ENCODE measurements at regions not wholly inside any gene's neighbourhood (a gene's known extent, or its start where the extent isn't known, plus 50 kb on each side); places are given as distances from the start of the nearest gene placed in this dataset.
A peak's percentile ranks its signal among the peaks of the same experiment; 100 is the strongest.

DNA sequence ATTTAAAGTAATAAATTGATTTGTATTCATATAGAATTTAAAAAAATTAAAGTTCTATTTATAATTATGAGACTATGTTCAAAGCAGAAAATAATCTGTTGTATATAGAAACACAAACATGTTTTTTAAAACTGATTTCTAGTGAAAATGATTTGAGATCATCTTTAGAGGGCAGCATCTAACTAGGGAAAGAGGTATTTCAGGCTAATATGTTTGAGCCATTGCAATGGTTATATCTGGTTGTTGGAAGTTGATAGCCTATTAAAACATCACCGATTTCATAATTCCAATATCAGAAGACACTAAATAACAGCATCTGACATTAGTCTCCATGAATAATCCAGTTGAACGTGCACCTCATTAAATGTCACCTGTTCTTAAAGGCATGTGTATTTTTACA is 79.8 kb upstream of the SLITRK6 start:
- Histone ChIP-seq H3K4me2 (ENCODE audit: control insufficient read depth, extremely low read depth, insufficient read depth, low read depth, low read length) (no peak overlapping the region), H3K4me3 (ENCODE audit: control insufficient read depth in 2 of 3, extremely low read depth in 1 of 3, insufficient read depth in 2 of 3, low read depth in 1 of 3, low read length in 3 of 3) (no peak overlapping the region), H3K36me3 (ENCODE audit: control insufficient read depth in 2 of 2, extremely low read depth in 1 of 2, insufficient read depth in 2 of 2, low read length in 2 of 2) (no peaks in the 10 kb centered on the region), H3K79me2 (ENCODE audit: control insufficient read depth, insufficient read depth, low read length) (no peaks in the 10 kb centered on the region), H4K20me1 (ENCODE audit: control insufficient read depth, extremely low read depth, insufficient read depth, low read length) (no peaks in the 10 kb centered on the region), H3K4me1 (ENCODE audit: control insufficient read depth, extremely low read depth, insufficient read depth, low read length) (no peaks in the 10 kb centered on the region), H3K27ac (ENCODE audit: control insufficient read depth, insufficient read depth, low read length) (no peak overlapping the region), H3K9me1 (ENCODE audit: control insufficient read depth, extremely low read depth, insufficient read depth, low read length) (no peaks in the 10 kb centered on the region), H3K9me3 (ENCODE audit: control insufficient read depth, low read depth, low read length) (no peaks in the 10 kb centered on the region), H3K9ac (ENCODE audit: control insufficient read depth, extremely low read depth, insufficient read depth, low read length) (no peak overlapping the region), H2AFZ (ENCODE audit: control insufficient read depth, low read length) (no peak overlapping the region), H3K27me3 (ENCODE audit: control insufficient read depth, extremely low read depth, insufficient read depth, low read length) (no peaks in the 10 kb centered on the region)
- dilution Hi-C loops (cut with MboI; ENCODE audit: extremely low pct_ligation_motif_present, low sequenced_read_pairs), result no loop called here
- DNase-seq (ENCODE audit: low read depth, low spot score) (no peak), FAIRE-seq (no peak)
- no peak for TF ChIP-seq EZH2 (IDR thresholded peaks at IDR 0.05; ENCODE audit: low read length)
- TF ChIP-seq, protein P1, sequence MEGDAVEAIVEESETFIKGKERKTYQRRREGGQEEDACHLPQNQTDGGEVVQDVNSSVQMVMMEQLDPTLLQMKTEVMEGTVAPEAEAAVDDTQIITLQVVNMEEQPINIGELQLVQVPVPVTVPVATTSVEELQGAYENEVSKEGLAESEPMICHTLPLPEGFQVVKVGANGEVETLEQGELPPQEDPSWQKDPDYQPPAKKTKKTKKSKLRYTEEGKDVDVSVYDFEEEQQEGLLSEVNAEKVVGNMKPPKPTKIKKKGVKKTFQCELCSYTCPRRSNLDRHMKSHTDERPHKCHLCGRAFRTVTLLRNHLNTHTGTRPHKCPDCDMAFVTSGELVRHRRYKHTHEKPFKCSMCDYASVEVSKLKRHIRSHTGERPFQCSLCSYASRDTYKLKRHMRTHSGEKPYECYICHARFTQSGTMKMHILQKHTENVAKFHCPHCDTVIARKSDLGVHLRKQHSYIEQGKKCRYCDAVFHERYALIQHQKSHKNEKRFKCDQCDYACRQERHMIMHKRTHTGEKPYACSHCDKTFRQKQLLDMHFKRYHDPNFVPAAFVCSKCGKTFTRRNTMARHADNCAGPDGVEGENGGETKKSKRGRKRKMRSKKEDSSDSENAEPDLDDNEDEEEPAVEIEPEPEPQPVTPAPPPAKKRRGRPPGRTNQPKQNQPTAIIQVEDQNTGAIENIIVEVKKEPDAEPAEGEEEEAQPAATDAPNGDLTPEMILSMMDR (optimal IDR thresholded peaks at IDR 0.05 in 1 of 3, IDR thresholded peaks at IDR 0.05 in 1 of 3, conservative IDR thresholded peaks at IDR 0.05 in 1 of 3; ENCODE audit: extremely low read depth in 1 of 3, insufficient read depth in 2 of 3, low read length in 3 of 3), result no peak

DNA sequence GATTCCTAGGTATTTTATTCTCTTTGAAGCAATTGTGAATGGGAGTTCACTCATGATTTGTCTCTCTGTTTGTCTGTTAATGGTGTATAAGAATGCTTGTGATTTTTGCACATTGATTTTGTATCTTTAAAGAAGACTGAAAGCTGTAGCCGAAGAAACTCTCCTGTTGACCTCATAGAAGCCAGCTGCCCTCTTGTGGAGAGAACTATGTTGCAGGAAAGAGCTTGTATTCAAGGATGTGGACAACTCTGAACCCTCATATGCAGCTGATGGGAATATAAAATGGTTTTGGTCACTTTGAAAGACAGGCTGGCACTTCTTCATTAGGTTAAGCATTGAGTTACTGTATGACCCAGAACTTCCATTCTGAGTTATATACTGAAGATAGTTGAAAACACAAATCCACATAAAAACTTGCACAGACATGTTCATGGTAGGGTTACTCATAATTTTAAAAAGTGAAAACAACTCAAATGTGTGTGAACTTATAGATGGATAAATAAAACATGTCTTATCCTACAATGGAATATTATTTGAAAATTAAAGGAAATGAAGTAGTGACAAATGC is 65.8 kb upstream of the SLITRK6 start:
- Histone ChIP-seq H3K9me3 (ENCODE audit: control insufficient read depth, low read depth, low read length) (no peaks in the 10 kb centered on the region), H3K36me3 (ENCODE audit: control insufficient read depth in 2 of 2, extremely low read depth in 1 of 2, insufficient read depth in 2 of 2, low read length in 2 of 2) (no peaks in the 10 kb centered on the region), H3K4me3 (ENCODE audit: control insufficient read depth in 2 of 3, extremely low read depth in 1 of 3, insufficient read depth in 2 of 3, low read depth in 1 of 3, low read length in 3 of 3) (no peak overlapping the region), H3K4me1 (ENCODE audit: control insufficient read depth, extremely low read depth, insufficient read depth, low read length) (no peaks in the 10 kb centered on the region), H4K20me1 (ENCODE audit: control insufficient read depth, extremely low read depth, insufficient read depth, low read length) (no peaks in the 10 kb centered on the region), H2AFZ (ENCODE audit: control insufficient read depth, low read length) (no peak overlapping the region), H3K9ac (ENCODE audit: control insufficient read depth, extremely low read depth, insufficient read depth, low read length) (no peak overlapping the region), H3K4me2 (ENCODE audit: control insufficient read depth, extremely low read depth, insufficient read depth, low read depth, low read length) (no peak overlapping the region), H3K9me1 (ENCODE audit: control insufficient read depth, extremely low read depth, insufficient read depth, low read length) (no peaks in the 10 kb centered on the region), H3K79me2 (ENCODE audit: control insufficient read depth, insufficient read depth, low read length) (no peaks in the 10 kb centered on the region), H3K27me3 (ENCODE audit: control insufficient read depth, extremely low read depth, insufficient read depth, low read length) (no peaks in the 10 kb centered on the region), H3K27ac (ENCODE audit: control insufficient read depth, insufficient read depth, low read length) (no peak overlapping the region)
- dilution Hi-C loops (cut with MboI; ENCODE audit: extremely low pct_ligation_motif_present, low sequenced_read_pairs), result no loop called here
- DNase-seq (ENCODE audit: low read depth, low spot score), result no peak
- TF ChIP-seq EZH2 (IDR thresholded peaks at IDR 0.05; ENCODE audit: low read length), result no peak
- TF ChIP-seq, protein P1 (optimal IDR thresholded peaks at IDR 0.05 in 1 of 3, IDR thresholded peaks at IDR 0.05 in 1 of 3, conservative IDR thresholded peaks at IDR 0.05 in 1 of 3; ENCODE audit: extremely low read depth in 1 of 3, insufficient read depth in 2 of 3, low read length in 3 of 3), result peak; percentile 25 to 48 (median 32)
- no peak for FAIRE-seq

Measured in keratinocyte (primary cell).